ENCODE measurements at regions not wholly inside any gene's neighbourhood (a gene's known extent, or its start where the extent isn't known, plus 50 kb on each side); places are given as distances from the start of the nearest gene placed in this dataset.
"Not testable (repeated sequence)": the region's sequence is repeated elsewhere in the genome, so short reads cannot be mapped to it uniquely, and the experiment has no call there.

GRCh38 chr13:38415233-38415632 is 65.6 kb downstream of the UFM1 start:
- DNase-seq (ENCODE audit: low spot score): no peak

- DNase-seq (ENCODE audit: low spot score): no peak
Observed at GRCh38 chr13:38417241-38417640, 67.6 kb downstream of the UFM1 start.

GRCh38 chr13:38417727-38418126 is 68.1 kb downstream of the UFM1 start:
- no peak for DNase-seq (ENCODE audit: low spot score)

GRCh38 chr13:38418286-38418685 is 68.6 kb downstream of the UFM1 start:
- no peak for DNase-seq (ENCODE audit: low spot score)

- no peak for DNase-seq (ENCODE audit: low spot score)
Observed at GRCh38 chr13:38419312-38419873, 69.7 kb downstream of the UFM1 start.

GRCh38 chr13:38421590-38422560 is 72.2 kb downstream of the UFM1 start:
- DNase-seq (ENCODE audit: low spot score): no peak

- DNase-seq (ENCODE audit: low spot score): no peak
Observed at GRCh38 chr13:38429916-38430315, 80.3 kb downstream of the UFM1 start.

GRCh38 chr13:38430796-38431195 is 81.1 kb downstream of the UFM1 start:
- DNase-seq (ENCODE audit: low spot score): no peak

GRCh38 chr13:38440666-38441065 is 91.0 kb downstream of the UFM1 start:
- no peak for DNase-seq (ENCODE audit: low spot score)

- no peak for DNase-seq (ENCODE audit: low spot score)
Observed at GRCh38 chr13:38444904-38445303, 95.3 kb downstream of the UFM1 start.

- DNase-seq (ENCODE audit: low spot score): no peak
Observed at GRCh38 chr13:38452656-38453055, 103.0 kb downstream of the UFM1 start.

- no peak for DNase-seq (ENCODE audit: low spot score)
Observed at GRCh38 chr13:38462605-38463004, 113.0 kb downstream of the UFM1 start.

GRCh38 chr13:38463048-38463447 is 113.4 kb downstream of the UFM1 start:
- no peak for DNase-seq (ENCODE audit: low spot score)

GRCh38 chr13:38472411-38472810 is 122.8 kb downstream of the UFM1 start:
- not testable (repeated sequence) for DNase-seq (ENCODE audit: low spot score)

GRCh38 chr13:38473305-38473704 is 123.7 kb downstream of the UFM1 start:
- DNase-seq (ENCODE audit: low spot score): no peak

- no peak for DNase-seq (ENCODE audit: low spot score)
Observed at GRCh38 chr13:38477676-38478075, 128.0 kb downstream of the UFM1 start.

GRCh38 chr13:38483623-38484022 is 134.0 kb downstream of the UFM1 start:
- no peak for DNase-seq (ENCODE audit: low spot score)

- DNase-seq (ENCODE audit: low spot score): no peak
Observed at GRCh38 chr13:38490657-38491056, 141.0 kb downstream of the UFM1 start.

- no peak for DNase-seq (ENCODE audit: low spot score)
Observed at GRCh38 chr13:38494445-38494844, 144.8 kb downstream of the UFM1 start.

GRCh38 chr13:38496917-38497316 is 147.3 kb downstream of the UFM1 start:
- DNase-seq (ENCODE audit: low spot score): no peak

- DNase-seq (ENCODE audit: low spot score): no peak
Observed at GRCh38 chr13:38498271-38498670, 148.6 kb downstream of the UFM1 start.

GRCh38 chr13:38514575-38514974 is 164.9 kb downstream of the UFM1 start:
- no peak for DNase-seq (ENCODE audit: low spot score)

- no peak for DNase-seq (ENCODE audit: low spot score)
Observed at GRCh38 chr13:38518328-38518727, 168.5 kb upstream of the FREM2 start.

Data from CD4-positive, alpha-beta T cell treated with Interleukin-2 at 100 ng/mL for 4 hours (primary cell).